HG03103 (cell line): ENCODE measurements at regions not wholly inside any gene's neighbourhood (a gene's known extent, or its start where the extent isn't known, plus 50 kb on each side); places are given as distances from the start of the nearest gene placed in this dataset.
"Not testable (repeated sequence)": the region's sequence is repeated elsewhere in the genome, so short reads cannot be mapped to it uniquely, and the experiment has no call there.

Source experiments
- ATAC-seq: cut with Tn5 transposase; IDR thresholded peaks from one replicate; pipeline ENCODE4 v1.9.1; 2021; ENCODE audit warnings: low read depth; ENCODE audit not compliant: unreplicated experiment

DNA sequence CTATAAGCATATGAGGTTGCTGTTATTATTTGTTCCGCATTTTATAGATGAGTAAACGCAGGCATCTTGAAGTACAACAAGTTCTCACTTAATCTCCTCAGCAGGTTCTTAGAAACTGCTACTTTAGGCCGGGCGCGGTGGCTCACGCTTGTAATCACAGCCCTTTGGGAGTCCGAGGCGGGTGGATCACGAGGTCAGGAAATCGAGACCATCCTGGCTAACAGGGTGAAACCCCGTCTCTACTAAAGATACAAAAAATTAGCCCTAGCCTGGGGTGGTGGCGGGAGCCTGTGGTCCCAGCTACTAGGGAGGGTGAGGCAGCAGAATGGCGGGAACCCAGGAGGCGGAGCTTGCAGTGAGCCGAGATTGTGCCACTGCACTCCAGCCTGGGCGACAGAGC lies 458.5 kb downstream of the BRINP3 start:
- not testable (repeated sequence) for ATAC-seq

DNA sequence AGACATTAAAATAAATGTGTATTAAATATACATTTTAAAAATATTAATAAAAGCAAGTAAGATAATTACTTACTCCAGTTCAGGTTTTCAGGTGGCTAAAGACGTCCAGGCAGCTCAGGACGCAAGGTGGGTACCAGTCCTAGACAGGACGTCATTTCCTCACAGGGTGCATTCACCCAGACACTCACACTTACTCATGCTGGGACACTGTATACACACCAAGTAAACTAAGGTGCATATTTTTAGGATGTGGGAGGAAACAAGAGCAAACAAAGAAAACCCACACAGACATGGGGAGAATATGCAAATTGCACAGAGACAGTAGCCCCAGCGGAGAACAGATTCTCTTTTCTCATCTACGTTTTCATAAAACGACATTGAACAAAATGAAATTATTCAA lies 457.9 kb downstream of the BRINP3 start:
- ATAC-seq = no peak

GRCh38 chr1:190022709-190023108 lies 455.0 kb downstream of the BRINP3 start:
- ATAC-seq = no peak

- no peak for ATAC-seq
Observed at GRCh38 chr1:190029441-190029840, 448.2 kb downstream of the BRINP3 start.

GRCh38 chr1:190043655-190044054 lies 434.0 kb downstream of the BRINP3 start:
- no peak for ATAC-seq

DNA sequence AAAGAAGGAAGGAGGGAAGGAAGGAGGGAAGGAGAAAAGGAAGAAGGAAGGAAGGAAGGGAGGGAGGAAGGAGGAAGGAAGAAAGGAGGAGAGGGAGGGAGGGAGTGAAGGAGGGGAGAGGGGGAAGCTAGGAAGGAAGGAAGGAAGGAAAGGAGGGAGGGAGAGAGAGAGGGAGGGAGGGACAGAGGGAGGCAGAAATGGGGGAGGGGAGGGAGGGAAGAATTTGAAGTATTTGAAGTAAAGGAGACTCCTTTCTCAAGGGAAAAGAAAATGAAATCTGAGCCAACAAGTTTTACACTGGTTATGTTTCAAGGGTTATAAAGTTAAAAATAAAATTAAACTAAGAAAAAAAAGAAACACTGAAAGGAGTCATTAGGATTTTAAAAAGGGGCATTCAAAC lies 431.4 kb downstream of the BRINP3 start:
- ATAC-seq = no peak
